ENCODE measurements at regions not wholly inside any gene's neighbourhood (a gene's known extent, or its start where the extent isn't known, plus 50 kb on each side); places are given as distances from the start of the nearest gene placed in this dataset.

DNA sequence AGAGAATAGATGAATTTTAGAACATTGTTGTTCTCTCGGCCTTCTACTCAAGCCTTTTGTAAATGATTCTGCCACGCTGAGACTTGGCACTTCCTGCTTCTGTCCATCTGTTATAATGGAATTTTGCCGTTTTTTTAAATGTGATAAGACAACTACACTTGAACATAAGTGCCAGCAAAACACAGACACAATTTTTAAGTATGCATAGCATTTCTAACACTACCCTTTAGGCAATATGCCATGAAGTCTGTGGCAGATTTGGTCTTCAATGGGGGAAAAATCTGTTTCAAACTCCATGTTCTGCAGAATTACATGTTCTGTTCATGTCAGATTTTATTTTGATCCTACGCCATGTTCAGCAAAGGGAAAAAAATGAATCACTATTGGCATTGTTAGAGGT is 1170.7 kb upstream of the SLC39A10 start:
- no peak for TF ChIP-seq EZH2phosphoT487 (IDR thresholded peaks at IDR 0.05; ENCODE audit: low read depth, severe bottlenecking, unreplicated experiment)
- TF ChIP-seq, protein P1, sequence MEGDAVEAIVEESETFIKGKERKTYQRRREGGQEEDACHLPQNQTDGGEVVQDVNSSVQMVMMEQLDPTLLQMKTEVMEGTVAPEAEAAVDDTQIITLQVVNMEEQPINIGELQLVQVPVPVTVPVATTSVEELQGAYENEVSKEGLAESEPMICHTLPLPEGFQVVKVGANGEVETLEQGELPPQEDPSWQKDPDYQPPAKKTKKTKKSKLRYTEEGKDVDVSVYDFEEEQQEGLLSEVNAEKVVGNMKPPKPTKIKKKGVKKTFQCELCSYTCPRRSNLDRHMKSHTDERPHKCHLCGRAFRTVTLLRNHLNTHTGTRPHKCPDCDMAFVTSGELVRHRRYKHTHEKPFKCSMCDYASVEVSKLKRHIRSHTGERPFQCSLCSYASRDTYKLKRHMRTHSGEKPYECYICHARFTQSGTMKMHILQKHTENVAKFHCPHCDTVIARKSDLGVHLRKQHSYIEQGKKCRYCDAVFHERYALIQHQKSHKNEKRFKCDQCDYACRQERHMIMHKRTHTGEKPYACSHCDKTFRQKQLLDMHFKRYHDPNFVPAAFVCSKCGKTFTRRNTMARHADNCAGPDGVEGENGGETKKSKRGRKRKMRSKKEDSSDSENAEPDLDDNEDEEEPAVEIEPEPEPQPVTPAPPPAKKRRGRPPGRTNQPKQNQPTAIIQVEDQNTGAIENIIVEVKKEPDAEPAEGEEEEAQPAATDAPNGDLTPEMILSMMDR (IDR thresholded peaks at IDR 0.05; ENCODE audit: poor library complexity) = no peak
- TF ChIP-seq EZH2 (IDR thresholded peaks at IDR 0.05; ENCODE audit: borderline replicate concordance) = no peak

Data from hepatocyte (in vitro differentiated cells).